ENCODE measurements at regions not wholly inside any gene's neighbourhood (a gene's known extent, or its start where the extent isn't known, plus 50 kb on each side); places are given as distances from the start of the nearest gene placed in this dataset.
A peak's percentile ranks its signal among the peaks of the same experiment; 100 is the strongest.
"Not testable (repeated sequence)": the region's sequence is repeated elsewhere in the genome, so short reads cannot be mapped to it uniquely, and the experiment has no call there.

GRCh38 chr1:844472-845026, 79.2 kb upstream of the SAMD11 start:
- Histone ChIP-seq H3K9me3 (ENCODE audit: low read length) (no peaks in the 10 kb centered on the region), H3K4me3 (ENCODE audit: low read length) (no peak overlapping the region), H3K27ac (ENCODE audit: low read depth, low read length) (no peak overlapping the region), H3K36me3 (ENCODE audit: insufficient read depth, low read length) (no peaks in the 10 kb centered on the region), H3K4me1 (ENCODE audit: insufficient read depth, low read length) (peaks cover 33% of the 10 kb centered on the region), H3K27me3 (ENCODE audit: insufficient read depth, low read length, poor library complexity, severe bottlenecking) (no peaks in the 10 kb centered on the region)
- POLR2A ChIA-PET, result interaction anchor here (0.5 kb wide), 1 partner anchor 728 kb away, joined by 9 read pairs; no protein-coding TSS in a partner anchor
- peak overlapping the region in 6 of 7 donors; percentile 29 to 69 (median 54) for H3K4me3 Mint-ChIP-seq
- peaks cover 0 to 17% (median 2%) of the 10 kb centered on the region in 3 donors for H3K36me3 Mint-ChIP-seq
- CTCF ChIA-PET, result no interaction called here
- peak overlapping the region; percentile 63 to 95 (median 91) for H3K27ac Mint-ChIP-seq
- H3K9me3 Mint-ChIP-seq, result no peaks in the 10 kb centered on the region
- peak in 2 of 5 donors; percentile 12 to 56 for DNase-seq
- peaks cover 29 to 48% (median 42%) of the 10 kb centered on the region in 3 donors for H3K4me1 Mint-ChIP-seq
- no peaks in the 10 kb centered on the region for H3K27me3 Mint-ChIP-seq

GRCh38 chr1:845641-846040, 78.1 kb upstream of the SAMD11 start:
- peaks cover 0 to 20% (median 2%) of the 10 kb centered on the region in 3 donors for H3K36me3 Mint-ChIP-seq
- not testable (repeated sequence) for H3K9me3 Mint-ChIP-seq

GRCh38 chr1:849873-850272, 73.8 kb upstream of the SAMD11 start:
- DNase-seq; H3K9me3 ChIP-seq (ENCODE audit: low read length); CTCF ChIA-PET; H3K27me3 Mint-ChIP-seq; H3K27ac ChIP-seq (ENCODE audit: low read depth, low read length); H3K4me3 Mint-ChIP-seq; H3K27ac Mint-ChIP-seq; H3K4me3 ChIP-seq (ENCODE audit: low read length); H3K36me3 ChIP-seq (ENCODE audit: insufficient read depth, low read length); H3K4me1 ChIP-seq (ENCODE audit: insufficient read depth, low read length); H3K27me3 ChIP-seq (ENCODE audit: insufficient read depth, low read length, poor library complexity, severe bottlenecking); H3K9me3 Mint-ChIP-seq; H3K4me1 Mint-ChIP-seq; POLR2A ChIA-PET: not testable (repeated sequence)
- H3K36me3 Mint-ChIP-seq, result peaks cover 0 to 32% (median 6%) of the 10 kb centered on the region in 3 donors

More at GRCh38 chr1:845641-846040, 78.1 kb upstream of the SAMD11 start:
- Mint-ChIP-seq H3K27ac (peak overlapping the region in 2 of 8 donors; percentile 59 to 66), H3K4me1 (peaks cover 27 to 41% (median 38%) of the 10 kb centered on the region in 3 donors)
- DNase-seq; H3K4me3 Mint-ChIP-seq; H3K27ac ChIP-seq (ENCODE audit: low read depth, low read length); H3K36me3 ChIP-seq (ENCODE audit: insufficient read depth, low read length); H3K4me3 ChIP-seq (ENCODE audit: low read length); H3K27me3 ChIP-seq (ENCODE audit: insufficient read depth, low read length, poor library complexity, severe bottlenecking); H3K9me3 ChIP-seq (ENCODE audit: low read length); H3K27me3 Mint-ChIP-seq; POLR2A ChIA-PET; CTCF ChIA-PET: not testable (repeated sequence)
- peaks cover 33% of the 10 kb centered on the region for H3K4me1 ChIP-seq (ENCODE audit: insufficient read depth, low read length)

GRCh38 chr1:850318-850717, 73.4 kb upstream of the SAMD11 start:
- H3K9me3 ChIP-seq (ENCODE audit: low read length); H3K4me1 ChIP-seq (ENCODE audit: insufficient read depth, low read length); DNase-seq; CTCF ChIA-PET; H3K4me3 Mint-ChIP-seq; H3K4me1 Mint-ChIP-seq; H3K27ac Mint-ChIP-seq; H3K27ac ChIP-seq (ENCODE audit: low read depth, low read length); H3K36me3 ChIP-seq (ENCODE audit: insufficient read depth, low read length); H3K9me3 Mint-ChIP-seq; H3K27me3 ChIP-seq (ENCODE audit: insufficient read depth, low read length, poor library complexity, severe bottlenecking); H3K27me3 Mint-ChIP-seq; H3K4me3 ChIP-seq (ENCODE audit: low read length); POLR2A ChIA-PET: not testable (repeated sequence)
- peaks cover 0 to 36% (median 7%) of the 10 kb centered on the region in 3 donors for H3K36me3 Mint-ChIP-seq

- H3K27ac Mint-ChIP-seq; H3K27me3 ChIP-seq (ENCODE audit: insufficient read depth, low read length, poor library complexity, severe bottlenecking); H3K27ac ChIP-seq (ENCODE audit: low read depth, low read length); H3K27me3 Mint-ChIP-seq; H3K4me3 ChIP-seq (ENCODE audit: low read length); H3K9me3 ChIP-seq (ENCODE audit: low read length); DNase-seq; H3K4me3 Mint-ChIP-seq; H3K4me1 ChIP-seq (ENCODE audit: insufficient read depth, low read length); H3K36me3 ChIP-seq (ENCODE audit: insufficient read depth, low read length); CTCF ChIA-PET; H3K9me3 Mint-ChIP-seq; H3K4me1 Mint-ChIP-seq; POLR2A ChIA-PET: not testable (repeated sequence)
- peaks cover 0 to 36% (median 7%) of the 10 kb centered on the region in 3 donors for H3K36me3 Mint-ChIP-seq
These were observed 72.3 kb upstream of the SAMD11 start for GRCh38 chr1:851398-851797.

- H3K9me3 ChIP-seq (ENCODE audit: low read length); POLR2A ChIA-PET; H3K4me3 Mint-ChIP-seq: not testable (repeated sequence)
These were observed 71.9 kb upstream of the SAMD11 start for GRCh38 chr1:851841-852240.

GRCh38 chr1:855202-855981, 68.3 kb upstream of the SAMD11 start:
- H3K27me3 ChIP-seq (ENCODE audit: insufficient read depth, low read length, poor library complexity, severe bottlenecking); H3K9me3 ChIP-seq (ENCODE audit: low read length); POLR2A ChIA-PET; H3K27me3 Mint-ChIP-seq; H3K36me3 ChIP-seq (ENCODE audit: insufficient read depth, low read length); H3K4me3 ChIP-seq (ENCODE audit: low read length); DNase-seq; H3K9me3 Mint-ChIP-seq; H3K4me3 Mint-ChIP-seq; H3K4me1 ChIP-seq (ENCODE audit: insufficient read depth, low read length); CTCF ChIA-PET; H3K27ac ChIP-seq (ENCODE audit: low read depth, low read length): not testable (repeated sequence)
- H3K36me3 Mint-ChIP-seq, result peaks cover 0 to 20% (median 5%) of the 10 kb centered on the region in 3 donors
- peaks cover 11 to 12% (median 11%) of the 10 kb centered on the region in 3 donors for H3K4me1 Mint-ChIP-seq
- H3K27ac Mint-ChIP-seq, result peak overlapping the region in 2 of 8 donors; percentile 33 to 57

More at GRCh38 chr1:851841-852240, 71.9 kb upstream of the SAMD11 start:
- H3K4me1 Mint-ChIP-seq; H3K27ac ChIP-seq (ENCODE audit: low read depth, low read length); CTCF ChIA-PET; H3K36me3 ChIP-seq (ENCODE audit: insufficient read depth, low read length); H3K9me3 Mint-ChIP-seq; H3K4me1 ChIP-seq (ENCODE audit: insufficient read depth, low read length); H3K27me3 Mint-ChIP-seq; H3K4me3 ChIP-seq (ENCODE audit: low read length); H3K27me3 ChIP-seq (ENCODE audit: insufficient read depth, low read length, poor library complexity, severe bottlenecking); DNase-seq; H3K27ac Mint-ChIP-seq: not testable (repeated sequence)
- H3K36me3 Mint-ChIP-seq, result peaks cover 0 to 36% (median 7%) of the 10 kb centered on the region in 3 donors

- H3K27ac Mint-ChIP-seq, result peak overlapping the region in 1 of 8 donors; percentile 84
- H3K4me1 ChIP-seq (ENCODE audit: insufficient read depth, low read length); H3K9me3 Mint-ChIP-seq; H3K36me3 ChIP-seq (ENCODE audit: insufficient read depth, low read length); CTCF ChIA-PET; POLR2A ChIA-PET; DNase-seq; H3K27ac ChIP-seq (ENCODE audit: low read depth, low read length); H3K27me3 ChIP-seq (ENCODE audit: insufficient read depth, low read length, poor library complexity, severe bottlenecking); H3K4me3 Mint-ChIP-seq; H3K27me3 Mint-ChIP-seq; H3K9me3 ChIP-seq (ENCODE audit: low read length); H3K4me3 ChIP-seq (ENCODE audit: low read length): not testable (repeated sequence)
- peaks cover 0 to 20% (median 5%) of the 10 kb centered on the region in 3 donors for H3K36me3 Mint-ChIP-seq
- peaks cover 11 to 12% (median 11%) of the 10 kb centered on the region in 3 donors for H3K4me1 Mint-ChIP-seq
These were observed 67.1 kb upstream of the SAMD11 start for GRCh38 chr1:856541-857057.

Measured in CD8-positive, alpha-beta memory T cell (primary cell).